Breast epithelium (tissue), 4 donors: ENCODE measurements at regions not wholly inside any gene's neighbourhood (a gene's known extent, or its start where the extent isn't known, plus 50 kb on each side); places are given as distances from the start of the nearest gene placed in this dataset.

ENCODE experiments used
- DNase-seq, 2 donors: peaks; one replicate each; pipeline ENCODE4 v3.0.0-alpha.2; 2019; ENCODE audit warnings: low spot score in 2 of 2
- H3K27ac ChIP-seq, 2 donors: fragments of 200-600 bp; sonication (generic) in 1 of 2; one replicate each; pipeline ENCODE4 v1.5.1; 2016 to 2019; ENCODE audit warnings: mild to moderate bottlenecking in 1 of 2
- H3K27me3 ChIP-seq, 2 donors: fragments of 200-600 bp; sonication (generic) in 1 of 2; one replicate each; pipeline versions ENCODE4 v1.5.1 to v1.6.0; 2017 to 2019; ENCODE audit warnings: control low read depth in 1 of 2, mild to moderate bottlenecking in 1 of 2
- H3K36me3 ChIP-seq: fragments of 200-600 bp; one replicate; pipeline ENCODE4 v1.5.1; 2019
- H3K4me1 ChIP-seq, 2 donors: fragments of 200-600 bp; sonication (generic); one replicate each; pipeline ENCODE4 v1.5.1; 2016 to 2019; ENCODE audit warnings: control low read depth in 1 of 2
- H3K4me3 ChIP-seq, 3 donors: fragments of 200-600 bp; sonication (generic); 1 replicate in 2 of 3; 2 replicates in 1 of 3; pipeline ENCODE4 v1.5.1; 2016 to 2019; ENCODE audit warnings: mild to moderate bottlenecking in 3 of 3, moderate library complexity in 2 of 3
- H3K9me3 ChIP-seq, 2 donors: fragments of 200-600 bp; sonication (generic) in 1 of 2; one replicate each; pipeline ENCODE4 v1.5.1; 2016 to 2019; ENCODE audit warnings: control low read depth in 1 of 2
- CTCF ChIP-seq, 3 donors: fragments of 450-650 bp; IDR thresholded peaks; one replicate each; pipeline ENCODE4 v1.5.1; 2016 to 2017; ENCODE audit warnings: antibody characterized with exemption in 3 of 3, mild to moderate bottlenecking in 3 of 3, moderate library complexity in 3 of 3
- POLR2A ChIP-seq: fragments of 450-650 bp; IDR thresholded peaks from one replicate; pipeline ENCODE4 v1.6.1; 2016; ENCODE audit warnings: antibody characterized with exemption, mild to moderate bottlenecking, moderate library complexity
- POLR2AphosphoS5 ChIP-seq, 3 donors: sonication (generic); formaldehyde crosslinking; IDR thresholded peaks; one replicate each; pipeline ENCODE4 v1.6.1; 2017; ENCODE audit warnings: antibody characterized with exemption in 3 of 3
- intact Hi-C: fragments of 100-400 bp; cut with DNase I; formaldehyde crosslinking; loops from one replicate; pipeline ENCODE4 v1.15.1; 2023; ENCODE audit warnings: low total_unique reads

GRCh38 chr13:78758549-78758948, 99.6 kb upstream of the OBI1 start:
- Histone ChIP-seq H3K9me3 (no peaks in the 10 kb centered on the region), H3K4me3 (no peak overlapping the region), H3K27me3 (no peaks in the 10 kb centered on the region), H3K36me3 (no peaks in the 10 kb centered on the region), H3K27ac (no peak overlapping the region), H3K4me1 (no peaks in the 10 kb centered on the region)
- intact Hi-C loops, result no loop called here
- DNase-seq, result no peak
- no peak for TF ChIP-seq CTCF (IDR thresholded peaks at IDR 0.05)
- no peak for TF ChIP-seq POLR2A
- no peak for TF ChIP-seq POLR2AphosphoS5 (IDR thresholded peaks at IDR 0.05)

GRCh38 chr13:78753435-78753834, 94.5 kb upstream of the OBI1 start:
- intact Hi-C loops, result no loop called here
- Histone ChIP-seq H3K27ac (no peak overlapping the region), H3K4me1 (no peaks in the 10 kb centered on the region), H3K36me3 (no peaks in the 10 kb centered on the region), H3K4me3 (no peak overlapping the region), H3K27me3 (no peaks in the 10 kb centered on the region), H3K9me3 (no peaks in the 10 kb centered on the region)
- no peak for DNase-seq
- TF ChIP-seq POLR2A (no peak), POLR2AphosphoS5 (IDR thresholded peaks at IDR 0.05) (no peak), CTCF (IDR thresholded peaks at IDR 0.05) (no peak)

DNA sequence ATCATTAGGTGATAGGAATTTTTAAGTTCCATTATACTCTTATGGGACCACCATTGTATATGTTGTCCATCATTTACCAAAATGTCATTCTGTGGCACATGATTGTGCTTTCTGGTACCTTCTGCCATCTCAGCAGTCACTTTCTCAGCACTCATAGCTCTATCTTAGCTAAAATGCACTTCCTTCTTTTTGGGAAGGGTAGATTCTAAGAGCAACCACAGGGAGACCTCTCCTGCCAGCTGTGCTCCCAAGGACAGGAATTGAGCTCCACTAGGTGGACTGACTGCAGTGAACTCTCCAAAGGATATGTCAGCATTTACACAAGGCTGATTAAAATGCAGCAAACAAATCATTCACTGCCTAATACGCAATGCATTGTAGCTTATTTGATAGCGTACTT, 91.8 kb upstream of the OBI1 start:
- Histone ChIP-seq H3K4me1 (no peaks in the 10 kb centered on the region), H3K4me3 (no peak overlapping the region), H3K9me3 (no peaks in the 10 kb centered on the region), H3K36me3 (no peaks in the 10 kb centered on the region), H3K27ac (no peak overlapping the region), H3K27me3 (no peaks in the 10 kb centered on the region)
- TF ChIP-seq CTCF (IDR thresholded peaks at IDR 0.05) (no peak), POLR2AphosphoS5 (IDR thresholded peaks at IDR 0.05) (no peak), POLR2A (no peak)
- no peak for DNase-seq
- intact Hi-C loops, result no loop called here

GRCh38 chr13:78743973-78744372, 85.0 kb upstream of the OBI1 start:
- H3K9me3 ChIP-seq, result no peaks in the 10 kb centered on the region
- no peak for TF ChIP-seq CTCF (IDR thresholded peaks at IDR 0.05)
- no peak for TF ChIP-seq POLR2AphosphoS5 (IDR thresholded peaks at IDR 0.05)
- TF ChIP-seq POLR2A, result no peak
- H3K4me1 ChIP-seq, result no peaks in the 10 kb centered on the region
- no peaks in the 10 kb centered on the region for H3K27me3 ChIP-seq
- no peak overlapping the region for H3K27ac ChIP-seq
- no peak overlapping the region for H3K4me3 ChIP-seq
- no peak for DNase-seq
- intact Hi-C loops, result no loop called here
- no peaks in the 10 kb centered on the region for H3K36me3 ChIP-seq

GRCh38 chr13:78742659-78743058, 83.7 kb upstream of the OBI1 start:
- intact Hi-C loops, result no loop called here
- no peak for DNase-seq

More at GRCh38 chr13:78742659-78743058, 83.7 kb upstream of the OBI1 start:
- H3K27me3 ChIP-seq, result no peaks in the 10 kb centered on the region
- no peaks in the 10 kb centered on the region for H3K36me3 ChIP-seq
- H3K4me1 ChIP-seq, result no peaks in the 10 kb centered on the region
- TF ChIP-seq CTCF (IDR thresholded peaks at IDR 0.05), result no peak
- TF ChIP-seq POLR2AphosphoS5 (IDR thresholded peaks at IDR 0.05), result no peak
- H3K9me3 ChIP-seq, result no peaks in the 10 kb centered on the region
- no peak overlapping the region for H3K4me3 ChIP-seq
- H3K27ac ChIP-seq, result no peak overlapping the region
